GM19468 (cell line): ENCODE measurements at regions not wholly inside any gene's neighbourhood (a gene's known extent, or its start where the extent isn't known, plus 50 kb on each side); places are given as distances from the start of the nearest gene placed in this dataset.

ENCODE experiments used
- ATAC-seq: cut with Tn5 transposase; IDR thresholded peaks from one replicate; pipeline ENCODE4 v1.9.1; 2021; ENCODE audit warnings: mild to moderate bottlenecking, moderate library complexity, moderate number of reproducible peaks; ENCODE audit not compliant: unreplicated experiment; ENCODE audit errors: extremely low read depth

GRCh38 chr2:59905731-59906130 lies 647.7 kb downstream of the BCL11A start:
- no peak for ATAC-seq

GRCh38 chr2:59903994-59904544 lies 649.4 kb downstream of the BCL11A start:
- ATAC-seq: no peak

DNA sequence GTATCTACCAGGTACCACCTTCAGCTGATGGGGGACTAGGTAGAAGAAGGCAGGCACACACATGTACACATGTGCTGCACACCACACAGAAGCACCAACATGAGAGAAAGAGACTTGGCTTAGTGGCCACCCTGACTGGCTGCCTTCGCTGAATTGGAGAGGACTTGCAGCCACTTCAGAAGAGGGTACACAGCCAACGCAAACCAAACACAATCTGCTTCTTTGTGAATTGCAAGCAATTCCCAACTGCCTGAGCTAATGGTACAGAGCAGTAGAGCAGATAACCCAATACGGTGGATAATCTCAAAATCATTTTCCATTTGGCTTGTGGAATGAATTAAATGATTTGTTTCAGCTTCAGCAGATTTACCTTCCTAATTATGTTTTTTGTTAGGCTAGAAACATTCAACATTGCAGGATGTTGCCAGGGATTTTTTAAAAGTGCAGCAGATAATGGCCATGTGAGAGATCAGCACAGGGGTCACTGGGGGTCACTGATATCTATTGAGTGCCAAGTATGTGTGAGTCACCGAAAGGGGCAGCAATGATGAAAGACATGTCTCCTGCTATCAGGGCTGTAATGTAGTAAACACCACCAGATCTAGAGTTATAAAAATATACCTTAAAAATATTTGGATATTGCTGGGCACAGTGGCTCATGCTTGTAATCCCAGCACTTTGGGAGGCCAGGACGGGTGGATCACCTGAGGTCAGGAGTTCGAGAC lies 652.6 kb downstream of the BCL11A start:
- no peak for ATAC-seq

DNA sequence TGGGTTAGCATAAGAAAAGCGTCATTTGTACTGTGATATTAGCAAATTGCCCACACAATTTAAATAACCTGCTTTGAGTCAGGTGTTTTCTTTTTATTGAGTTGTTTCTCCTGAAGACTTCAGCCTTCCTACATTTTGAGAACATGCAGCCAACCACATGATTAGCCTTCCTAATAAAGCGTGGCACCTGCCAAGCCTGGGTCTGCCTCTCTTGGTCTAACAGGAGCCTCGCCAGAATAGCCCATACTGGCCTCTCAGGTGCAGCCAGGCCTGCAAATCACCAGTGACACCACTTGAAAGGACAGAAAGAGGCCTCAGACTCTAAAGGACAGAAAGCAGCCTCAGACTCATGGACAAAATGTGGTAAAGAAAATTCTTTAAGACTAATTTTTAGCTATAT lies 653.8 kb downstream of the BCL11A start:
- no peak for ATAC-seq

- no peak for ATAC-seq
Observed at GRCh38 chr2:59896499-59897245, 656.8 kb downstream of the BCL11A start.

DNA sequence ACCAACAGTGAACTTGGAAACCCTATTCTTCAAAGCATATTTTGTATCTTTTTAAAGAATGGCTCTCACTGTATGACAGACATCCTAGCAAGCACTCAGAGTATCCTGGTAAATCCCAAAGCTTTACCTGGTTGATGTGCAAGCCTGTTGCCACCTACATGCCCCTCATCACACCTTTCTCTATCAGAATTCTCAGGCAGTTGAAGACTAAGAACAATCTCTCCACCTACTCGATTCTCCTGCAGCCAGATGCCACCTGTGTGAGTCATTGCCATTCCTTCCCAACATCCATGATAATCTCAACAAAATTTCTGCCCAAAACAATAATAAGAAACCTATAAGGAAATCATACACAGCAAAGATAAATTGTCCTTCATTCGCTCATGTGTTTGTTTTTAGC lies 659.8 kb downstream of the BCL11A start:
- ATAC-seq: no peak

GRCh38 chr2:59892398-59892797 lies 661.1 kb downstream of the BCL11A start:
- no peak for ATAC-seq

GRCh38 chr2:59889305-59889704 lies 664.1 kb downstream of the BCL11A start:
- no peak for ATAC-seq

GRCh38 chr2:59888706-59889105 lies 664.7 kb downstream of the BCL11A start:
- no peak for ATAC-seq

GRCh38 chr2:59888015-59888414 lies 665.4 kb downstream of the BCL11A start:
- ATAC-seq: peak; percentile 88

DNA sequence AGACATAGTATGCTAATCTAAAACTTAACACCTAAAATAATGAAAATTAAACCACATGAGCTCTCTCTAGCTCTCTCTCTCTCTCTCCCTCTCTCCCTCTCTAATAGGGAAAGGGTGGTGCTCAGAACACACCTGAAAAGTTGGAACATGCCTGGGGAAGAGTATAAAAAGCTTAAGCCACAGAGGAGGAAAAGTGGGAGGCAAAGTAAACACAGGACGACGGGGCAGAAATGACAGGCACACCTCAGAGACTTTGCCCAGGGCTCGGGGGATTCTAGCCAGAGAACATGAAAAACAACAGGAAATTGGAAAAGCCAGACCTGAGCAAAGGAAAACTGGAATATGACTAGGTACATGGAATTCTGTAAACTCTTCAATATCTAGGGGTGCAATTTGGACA lies 666.1 kb downstream of the BCL11A start:
- ATAC-seq: no peak

DNA sequence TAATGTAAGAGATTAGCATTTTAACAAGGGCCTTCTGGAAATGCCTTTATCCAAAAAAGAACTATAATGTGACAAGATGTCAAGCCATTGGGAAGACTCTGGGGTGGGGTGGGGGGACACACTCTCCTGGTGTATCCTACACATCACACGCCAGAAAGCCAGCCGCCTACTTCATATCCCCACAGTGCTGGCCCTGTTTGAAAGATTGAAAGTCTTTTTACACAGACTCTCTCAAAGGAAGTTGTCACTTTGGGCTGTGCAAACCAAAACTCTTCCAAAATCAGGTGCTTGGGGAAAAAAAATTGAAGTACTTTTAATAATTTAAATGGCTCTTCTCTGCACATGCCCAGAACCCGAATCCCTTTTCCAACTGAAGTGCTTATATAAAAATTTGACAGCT lies 666.7 kb downstream of the BCL11A start:
- no peak for ATAC-seq

DNA sequence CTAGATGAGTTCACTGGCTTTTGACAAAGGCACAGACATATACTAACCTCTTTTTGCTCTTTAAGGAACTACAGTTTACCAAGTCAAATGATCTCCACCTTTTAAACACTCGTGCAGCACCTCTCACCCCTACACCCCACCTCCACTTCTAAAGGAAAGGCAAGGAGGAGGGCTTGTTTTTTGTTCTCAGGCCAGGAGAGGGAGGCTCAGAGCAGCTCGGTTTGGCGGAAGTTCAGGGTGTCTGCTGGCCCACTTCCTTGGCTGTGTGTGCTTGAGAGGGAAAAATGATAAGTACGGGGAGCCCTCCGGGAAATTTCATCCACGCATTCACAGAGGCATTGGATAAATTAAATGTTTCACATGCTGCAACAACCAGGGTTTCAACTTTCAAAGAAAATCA lies 667.9 kb downstream of the BCL11A start:
- ATAC-seq: no peak

GRCh38 chr2:59884166-59884565 lies 669.3 kb downstream of the BCL11A start:
- ATAC-seq: no peak

GRCh38 chr2:59882822-59883221 lies 670.6 kb downstream of the BCL11A start:
- ATAC-seq: no peak

GRCh38 chr2:59882279-59882678 lies 671.2 kb downstream of the BCL11A start:
- no peak for ATAC-seq

GRCh38 chr2:59881218-59881617 lies 672.2 kb downstream of the BCL11A start:
- no peak for ATAC-seq

- ATAC-seq: no peak
Observed at GRCh38 chr2:59879700-59880131, 673.7 kb downstream of the BCL11A start.

DNA sequence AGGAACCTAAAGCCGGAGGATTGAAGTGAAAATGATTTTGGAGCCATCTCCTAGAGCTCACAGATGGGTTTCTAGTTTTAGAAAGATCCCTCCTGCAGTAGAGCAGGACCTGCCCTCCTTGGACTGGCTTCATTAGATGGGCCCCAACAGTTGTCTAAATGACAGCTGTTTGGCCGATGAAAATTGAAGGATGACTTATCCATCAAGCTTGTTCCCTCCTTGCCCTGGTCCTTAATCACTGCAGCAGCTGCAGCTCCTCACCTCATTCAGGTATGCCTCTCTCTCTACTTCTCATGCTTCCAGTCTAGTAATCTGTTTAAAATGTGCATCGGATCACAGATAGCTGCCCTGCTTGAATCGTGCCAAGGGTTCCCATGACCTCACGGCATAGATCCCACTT lies 677.6 kb downstream of the BCL11A start:
- no peak for ATAC-seq

DNA sequence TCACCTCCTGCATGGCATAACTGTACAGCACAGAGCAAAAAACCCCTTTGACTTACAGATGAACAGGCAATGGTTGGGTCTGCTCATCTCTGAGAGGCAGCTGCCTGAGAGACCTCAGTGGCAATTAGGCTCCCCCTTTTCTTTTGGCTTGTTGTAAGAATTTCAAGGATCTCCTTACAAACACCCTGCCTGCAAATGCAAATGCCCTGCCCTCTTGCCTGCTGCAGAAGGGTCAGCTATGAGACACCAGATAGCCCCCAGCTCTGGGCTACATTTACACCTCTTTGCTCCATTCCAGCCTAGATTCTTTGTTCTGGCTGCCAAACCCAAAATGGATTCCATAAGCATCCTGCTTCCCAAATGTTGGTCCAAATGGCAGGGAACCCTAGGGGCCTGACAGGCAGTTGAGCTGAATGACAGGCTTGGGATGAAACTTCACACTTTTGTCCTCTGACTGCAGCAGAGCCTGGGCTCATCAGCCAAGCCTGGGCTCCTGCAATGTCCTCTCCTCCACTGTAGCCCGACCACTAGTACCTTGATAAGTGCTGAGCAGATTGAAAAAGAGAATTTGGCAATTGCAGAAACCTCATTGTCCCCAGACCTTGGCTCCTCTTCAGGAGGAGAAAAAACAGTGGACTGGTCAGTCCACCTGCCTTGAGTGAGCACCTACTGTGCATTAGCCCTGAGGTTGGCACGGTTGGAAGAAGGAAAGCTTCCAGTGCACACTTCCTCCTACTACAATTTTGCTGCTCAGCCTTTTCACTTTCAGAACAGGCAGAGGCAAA lies 678.3 kb downstream of the BCL11A start:
- ATAC-seq: no peak

GRCh38 chr2:59874361-59874760 lies 679.1 kb downstream of the BCL11A start:
- no peak for ATAC-seq
